Spleen (tissue), 11 donors: ENCODE measurements at regions not wholly inside any gene's neighbourhood (a gene's known extent, or its start where the extent isn't known, plus 50 kb on each side); places are given as distances from the start of the nearest gene placed in this dataset.

ENCODE experiments used
- DNase-seq: peaks from one replicate; pipeline ENCODE4 v3.0.0-alpha.2; 2020
- H3K27ac ChIP-seq, 8 donors: fragments of 200-600 bp; sonication (generic) in 7 of 8; 1 replicate in 4 of 8; 2 replicates in 4 of 8; pipeline versions ENCODE4 v1.5.0 to v1.8.0; 2016 to 2021; ENCODE audit warnings: inconsistent platforms in 4 of 8, mild to moderate bottlenecking in 4 of 8, moderate library complexity in 1 of 8
- H3K27me3 ChIP-seq, 7 donors: fragments of 200-600 bp; sonication (generic) in 6 of 7; replicated peaks in 1 of 7; 1 replicate in 4 of 7; 2 replicates in 3 of 7; pipeline versions ENCODE4 v1.5.0 to v1.8.0; 2016 to 2021; ENCODE audit warnings: inconsistent platforms in 3 of 7, mild to moderate bottlenecking in 1 of 7
- H3K36me3 ChIP-seq, 6 donors: fragments of 200-600 bp; sonication (generic) in 5 of 6; 1 replicate in 4 of 6; 2 replicates in 2 of 6; pipeline versions ENCODE4 v1.5.0 to v1.8.0; 2016 to 2021; ENCODE audit warnings: inconsistent platforms in 2 of 6
- H3K4me1 ChIP-seq, 6 donors: fragments of 200-600 bp; sonication (generic) in 5 of 6; 1 replicate in 3 of 6; 2 replicates in 3 of 6; pipeline versions ENCODE4 v1.5.0 to v1.8.0; 2016 to 2021; ENCODE audit warnings: inconsistent platforms in 3 of 6
- H3K4me3 ChIP-seq, 8 donors: fragments of 200-600 bp; sonication (generic) in 7 of 8; 1 replicate in 4 of 8; 2 replicates in 4 of 8; pipeline versions ENCODE4 v1.5.0 to v1.8.0; 2016 to 2021; ENCODE audit warnings: inconsistent platforms in 4 of 8, mild to moderate bottlenecking in 4 of 8, moderate library complexity in 2 of 8
- H3K9me3 ChIP-seq, 8 donors: fragments of 200-600 bp; sonication (generic) in 7 of 8; 1 replicate in 4 of 8; 2 replicates in 4 of 8; pipeline versions ENCODE4 v1.5.0 to v1.8.0; 2016 to 2021; ENCODE audit warnings: inconsistent platforms in 4 of 8
- POLR2A ChIP-seq, 3 donors: fragments of 450-650 bp; IDR thresholded peaks; one replicate each; pipeline ENCODE4 v1.5.1; 2017; ENCODE audit warnings: antibody characterized with exemption in 3 of 3, mild to moderate bottlenecking in 1 of 3
- POLR2AphosphoS5 ChIP-seq, 3 donors: sonication (generic); formaldehyde crosslinking; IDR thresholded peaks; one replicate each; pipeline ENCODE4 v1.5.1; 2017; ENCODE audit warnings: antibody characterized with exemption in 3 of 3
- WGBS, 5 donors: extraction: QIAGEN DNeasy Blood & Tissue Kit in 3 of 5; methylation state at CpG; one replicate each; pipeline versions ENCODE4 v1.1.5 to v1.1.7; 2013 to 2018; 5-methylcytosine and 5-hydroxymethylcytosine counted together
- intact Hi-C: fragments of 100-400 bp; cut with DNase I; formaldehyde crosslinking; loops from one replicate; pipeline ENCODE4 v1.15.0; 2023; ENCODE audit warnings: low total_unique reads
- TF ChIP-seq, protein P1 (sequence below), 11 experiments: fragments of 200-600 bp in 7 of 11; fragments of 450-650 bp in 4 of 11; sonication (generic) in 4 of 11; IDR thresholded peaks in 8 of 11; conservative IDR thresholded peaks in 3 of 11; 1 replicate in 7 of 11; 2 replicates in 4 of 11; pipeline versions ENCODE4 v1.4.0 to v1.8.0; 2016 to 2021; ENCODE audit warnings: antibody characterized with exemption in 11 of 11, inconsistent platforms in 4 of 11, mild to moderate bottlenecking in 1 of 11
- donor health status: healthy with polysubstance abuse.
- donor health status: DM: no; HTN: no; CAD: no; lungs with moderate emphysema.
- donor health status: DM: no; HTN: no; CAD: no.
- donor health status: Bipolar disorder and iron deficiency.
- donor health status: healthy.
- donor health status: DM: no; HTN: no; CAD: no.
- donor health status: DM: yes; HTN: yes; CAD: no.

GRCh38 chr13:76239031-76239680 is 603.0 kb downstream of the LMO7 start:
- Histone ChIP-seq H3K9me3 (no peaks in the 10 kb centered on the region), H3K4me1 (no peaks in the 10 kb centered on the region), H3K27ac (no peak overlapping the region), H3K27me3 (no peaks in the 10 kb centered on the region), H3K36me3 (no peaks in the 10 kb centered on the region), H3K4me3 (no peak overlapping the region)
- intact Hi-C loops: no loop called here
- DNase-seq: no peak
- TF ChIP-seq POLR2AphosphoS5 (IDR thresholded peaks at IDR 0.05) (no peak), POLR2A (IDR thresholded peaks at IDR 0.05) (no peak)
- TF ChIP-seq, protein P1, sequence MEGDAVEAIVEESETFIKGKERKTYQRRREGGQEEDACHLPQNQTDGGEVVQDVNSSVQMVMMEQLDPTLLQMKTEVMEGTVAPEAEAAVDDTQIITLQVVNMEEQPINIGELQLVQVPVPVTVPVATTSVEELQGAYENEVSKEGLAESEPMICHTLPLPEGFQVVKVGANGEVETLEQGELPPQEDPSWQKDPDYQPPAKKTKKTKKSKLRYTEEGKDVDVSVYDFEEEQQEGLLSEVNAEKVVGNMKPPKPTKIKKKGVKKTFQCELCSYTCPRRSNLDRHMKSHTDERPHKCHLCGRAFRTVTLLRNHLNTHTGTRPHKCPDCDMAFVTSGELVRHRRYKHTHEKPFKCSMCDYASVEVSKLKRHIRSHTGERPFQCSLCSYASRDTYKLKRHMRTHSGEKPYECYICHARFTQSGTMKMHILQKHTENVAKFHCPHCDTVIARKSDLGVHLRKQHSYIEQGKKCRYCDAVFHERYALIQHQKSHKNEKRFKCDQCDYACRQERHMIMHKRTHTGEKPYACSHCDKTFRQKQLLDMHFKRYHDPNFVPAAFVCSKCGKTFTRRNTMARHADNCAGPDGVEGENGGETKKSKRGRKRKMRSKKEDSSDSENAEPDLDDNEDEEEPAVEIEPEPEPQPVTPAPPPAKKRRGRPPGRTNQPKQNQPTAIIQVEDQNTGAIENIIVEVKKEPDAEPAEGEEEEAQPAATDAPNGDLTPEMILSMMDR (IDR thresholded peaks at IDR 0.05 in 8 of 11, conservative IDR thresholded peaks at IDR 0.05 in 3 of 11): no peak
- 83 to 93% (median 87%) methylated on average over 4 of the region's 4 CpGs for WGBS, 5 donors

DNA sequence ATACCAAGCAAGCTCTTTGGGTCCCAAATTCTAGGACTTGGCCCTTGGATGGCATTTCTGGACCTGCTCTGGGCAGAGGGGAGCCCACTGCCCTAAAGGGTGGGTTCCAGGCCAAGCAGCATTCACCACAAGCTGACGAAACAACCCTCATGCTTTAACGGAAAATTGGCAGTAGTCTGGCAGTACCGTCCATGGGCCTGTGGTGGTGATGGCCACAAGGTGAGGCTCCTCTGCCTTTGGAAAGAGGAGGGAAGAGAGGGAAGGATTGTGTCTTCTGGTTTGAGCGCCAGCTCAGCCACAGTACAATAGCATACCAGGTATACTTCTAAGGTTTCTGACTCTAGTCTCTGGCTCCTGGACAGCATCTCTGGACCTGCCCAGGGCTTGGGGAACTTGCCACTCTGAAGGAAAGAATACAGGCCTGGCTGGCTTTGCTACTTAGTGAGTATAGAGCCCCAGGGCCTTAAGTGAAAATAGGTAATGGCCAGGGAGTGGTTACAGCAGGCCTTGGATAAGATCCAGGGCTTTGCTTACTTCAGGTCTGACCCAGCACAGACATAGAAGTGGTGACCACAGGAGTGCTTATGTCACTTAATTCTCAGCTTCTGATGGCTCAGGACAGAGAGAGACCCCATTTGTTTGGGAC is 595.5 kb downstream of the LMO7 start:
- Histone ChIP-seq H3K36me3 (no peaks in the 10 kb centered on the region), H3K4me1 (no peaks in the 10 kb centered on the region), H3K27me3 (no peaks in the 10 kb centered on the region), H3K27ac (no peak overlapping the region), H3K9me3 (no peaks in the 10 kb centered on the region), H3K4me3 (no peak overlapping the region)
- WGBS, 5 donors: 89 to 94% (median 93%) methylated on average over 4 of the region's 4 CpGs
- intact Hi-C loops: no loop called here
- no peak for DNase-seq
- TF ChIP-seq POLR2AphosphoS5 (IDR thresholded peaks at IDR 0.05): no peak
- TF ChIP-seq, protein P1 (IDR thresholded peaks at IDR 0.05 in 8 of 11, conservative IDR thresholded peaks at IDR 0.05 in 3 of 11): no peak
- no peak for TF ChIP-seq POLR2A (IDR thresholded peaks at IDR 0.05)

- intact Hi-C loops: no loop called here
These were observed 593.2 kb downstream of the LMO7 start for GRCh38 chr13:76229281-76229680.

GRCh38 chr13:76226941-76227340 is 590.8 kb downstream of the LMO7 start:
- H3K9me3 ChIP-seq: no peaks in the 10 kb centered on the region
- no peak overlapping the region for H3K27ac ChIP-seq
- intact Hi-C loops: no loop called here
- TF ChIP-seq POLR2A (IDR thresholded peaks at IDR 0.05) (no peak), POLR2AphosphoS5 (IDR thresholded peaks at IDR 0.05) (no peak)
- TF ChIP-seq, protein P1 (IDR thresholded peaks at IDR 0.05 in 8 of 11, conservative IDR thresholded peaks at IDR 0.05 in 3 of 11): no peak
- no peak for DNase-seq
- H3K36me3 ChIP-seq: no peaks in the 10 kb centered on the region
- no peaks in the 10 kb centered on the region for H3K27me3 ChIP-seq
- H3K4me3 ChIP-seq: no peak overlapping the region
- no peaks in the 10 kb centered on the region for H3K4me1 ChIP-seq
- 85 to 98% (median 89%) methylated on average over 1 of the region's 1 CpG for WGBS, 5 donors

More at GRCh38 chr13:76229281-76229680, 593.2 kb downstream of the LMO7 start:
- no peak for DNase-seq
- no peak overlapping the region for H3K27ac ChIP-seq
- H3K9me3 ChIP-seq: no peaks in the 10 kb centered on the region
- TF ChIP-seq POLR2AphosphoS5 (IDR thresholded peaks at IDR 0.05) (no peak), POLR2A (IDR thresholded peaks at IDR 0.05) (no peak)
- TF ChIP-seq, protein P1 (IDR thresholded peaks at IDR 0.05 in 8 of 11, conservative IDR thresholded peaks at IDR 0.05 in 3 of 11): no peak
- no peak overlapping the region for H3K4me3 ChIP-seq
- H3K36me3 ChIP-seq: no peaks in the 10 kb centered on the region
- 66 to 88% (median 76%) methylated on average over 2 of the region's 2 CpGs for WGBS, 5 donors
- H3K4me1 ChIP-seq: no peaks in the 10 kb centered on the region
- H3K27me3 ChIP-seq: no peaks in the 10 kb centered on the region
